HG03097 (cell line): ENCODE measurements at regions not wholly inside any gene's neighbourhood (a gene's known extent, or its start where the extent isn't known, plus 50 kb on each side); places are given as distances from the start of the nearest gene placed in this dataset.
A peak's percentile ranks its signal among the peaks of the same experiment; 100 is the strongest.
"Not testable (repeated sequence)": the region's sequence is repeated elsewhere in the genome, so short reads cannot be mapped to it uniquely, and the experiment has no call there.

ENCODE experiments used
- ATAC-seq: cut with Tn5 transposase; IDR thresholded peaks from one replicate; pipeline ENCODE4 v1.9.1; 2021; ENCODE audit not compliant: unreplicated experiment, low FRiP score

DNA sequence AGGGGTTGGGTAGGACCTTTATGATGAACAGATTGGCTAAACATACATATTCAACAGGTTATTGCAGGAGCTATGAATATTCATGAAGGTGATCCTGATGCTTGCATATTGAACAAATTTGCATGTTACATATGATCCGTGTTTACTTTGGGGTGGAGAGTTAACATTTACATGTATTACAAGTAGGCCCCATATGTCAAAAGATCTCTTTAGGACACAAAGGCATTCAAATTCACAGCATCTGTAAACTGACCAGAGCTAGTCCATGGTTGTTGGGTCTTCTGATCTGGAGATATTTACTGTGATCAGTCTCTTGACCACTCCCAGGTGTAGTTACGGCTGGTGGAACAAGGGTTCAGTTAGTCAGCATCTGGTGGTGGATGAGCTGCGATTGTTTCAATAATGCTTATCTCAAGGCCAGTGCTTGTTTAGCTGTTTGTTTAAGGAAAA lies 80.4 kb downstream of the PMAIP1 start:
- ATAC-seq = no peak

DNA sequence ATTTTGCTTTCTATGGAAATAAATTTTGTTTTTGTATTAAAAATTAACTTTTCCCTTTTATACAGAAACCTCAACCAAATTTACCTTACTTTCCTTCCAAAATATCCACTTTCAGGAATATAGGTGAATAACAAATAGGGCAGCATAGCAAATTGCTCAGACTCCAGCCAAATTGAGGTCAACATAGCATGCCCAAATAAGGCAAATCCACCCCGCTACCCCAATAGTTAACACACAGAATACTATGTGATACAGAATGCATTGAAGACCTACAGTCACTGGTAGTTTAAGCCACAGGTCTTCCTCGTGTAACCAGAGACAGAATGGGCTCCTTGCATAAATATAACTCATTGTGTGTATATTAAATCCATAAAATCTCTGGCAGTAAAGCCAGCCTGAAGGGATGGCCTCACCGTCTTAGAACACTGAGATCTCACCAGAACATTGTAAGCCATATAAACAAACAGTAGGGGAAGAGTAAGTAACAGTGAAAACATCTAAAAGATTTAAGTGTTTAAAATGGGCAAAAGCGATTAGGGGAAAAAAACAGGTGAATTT lies 72.2 kb downstream of the PMAIP1 start:
- ATAC-seq = no peak

DNA sequence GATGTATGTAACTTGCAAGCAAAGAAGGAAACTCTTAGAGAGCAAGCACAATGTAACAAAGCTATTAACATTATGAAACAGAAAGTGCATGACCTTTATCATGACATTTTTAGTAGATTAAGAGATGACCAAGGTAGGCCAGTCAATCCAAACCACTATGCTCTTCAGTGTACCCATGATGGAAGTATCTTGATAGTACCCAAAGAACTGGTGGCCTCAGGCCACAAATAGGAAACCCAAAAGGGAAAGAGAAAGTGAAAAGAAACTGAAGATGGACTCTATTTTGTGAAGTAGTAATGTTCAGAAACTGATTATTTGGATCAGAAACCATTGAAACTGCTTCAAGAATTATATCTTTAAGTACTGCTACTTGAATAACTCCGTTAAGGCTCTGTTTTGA lies 71.3 kb downstream of the PMAIP1 start:
- ATAC-seq = peak; percentile 80

DNA sequence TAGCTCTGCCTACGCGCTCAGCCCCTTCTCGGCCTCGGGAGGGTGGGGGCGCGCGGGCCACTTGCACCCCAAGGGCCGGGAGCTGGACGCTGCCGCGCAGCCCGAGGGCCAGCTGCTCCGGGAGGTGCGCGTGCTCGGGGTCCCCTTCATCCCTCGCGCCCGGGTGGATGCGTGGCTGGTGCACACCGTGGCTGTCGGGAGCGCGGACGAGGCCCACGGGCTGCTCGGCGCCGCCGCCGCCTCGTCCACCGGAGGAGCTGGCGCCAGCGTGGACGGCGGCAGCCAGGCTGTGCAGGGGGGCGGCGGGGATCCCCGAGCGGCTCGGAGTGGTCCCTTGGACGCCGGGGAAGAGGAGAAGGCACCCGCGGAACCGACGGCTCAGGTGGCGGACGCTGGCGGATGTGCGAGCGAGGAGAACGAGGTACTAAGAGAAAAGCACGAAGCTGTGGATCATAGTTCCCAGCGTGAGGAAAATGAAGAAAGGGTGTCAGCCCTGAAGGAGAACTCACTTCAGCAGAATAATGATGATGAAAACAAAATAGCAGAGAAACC lies 69.8 kb downstream of the PMAIP1 start:
- ATAC-seq = not testable (repeated sequence)

DNA sequence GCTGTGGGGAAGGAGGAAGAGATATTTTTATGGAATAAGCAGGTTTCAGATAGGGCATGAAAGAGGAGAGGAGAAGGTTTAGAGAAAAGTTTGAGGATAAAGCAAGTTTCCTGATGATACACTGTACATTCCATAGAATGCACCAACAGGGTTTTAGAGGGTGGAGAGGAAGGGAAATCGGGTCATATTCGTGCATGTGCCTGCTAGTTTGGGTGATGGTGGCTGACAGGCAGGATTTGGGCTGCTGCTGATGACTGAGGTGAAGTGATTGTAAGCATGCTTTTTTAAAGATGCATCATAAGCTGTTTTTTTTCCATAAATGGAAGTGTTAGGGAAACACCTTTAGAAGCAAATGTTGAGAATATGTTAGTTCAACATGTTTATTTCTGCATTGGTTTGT lies 68.8 kb downstream of the PMAIP1 start:
- ATAC-seq = no peak

DNA sequence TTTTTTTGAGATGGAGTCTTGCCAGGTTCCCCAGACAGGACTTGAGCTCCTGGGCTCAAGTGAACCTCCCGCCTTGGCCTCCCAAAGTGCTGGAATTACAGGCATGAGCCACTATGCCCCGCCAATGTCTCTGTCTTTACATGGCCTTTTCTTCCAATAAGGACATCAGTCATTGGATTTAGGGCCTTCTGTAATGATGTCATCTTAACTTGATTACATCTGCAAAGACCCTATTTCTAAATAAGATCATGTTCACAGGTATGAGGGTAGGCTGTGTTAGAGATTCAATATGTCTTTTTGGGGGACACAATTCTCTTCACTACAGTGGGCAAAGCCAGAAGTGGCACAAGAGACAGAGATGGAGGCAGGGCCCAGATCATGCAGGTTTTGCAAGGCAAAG lies 68.1 kb downstream of the PMAIP1 start:
- no peak for ATAC-seq

DNA sequence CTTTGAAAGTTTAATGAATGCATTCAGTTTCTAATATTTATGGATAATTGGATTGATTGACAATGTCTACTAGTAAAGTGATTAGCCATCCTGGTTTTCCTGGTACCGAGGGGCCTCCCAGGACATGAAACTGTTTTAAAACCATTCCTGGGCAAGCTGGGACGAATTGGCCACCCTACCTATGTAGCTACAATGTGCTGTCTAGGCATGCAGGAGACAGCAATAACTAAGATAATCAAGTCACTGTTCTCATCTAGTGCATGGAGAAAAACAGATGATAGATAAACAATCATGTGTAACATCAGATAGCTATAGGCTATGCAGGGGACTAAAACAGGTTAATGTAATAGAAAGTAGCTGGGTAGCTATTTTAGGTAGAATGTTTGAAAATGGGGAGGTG lies 67.1 kb downstream of the PMAIP1 start:
- no peak for ATAC-seq

DNA sequence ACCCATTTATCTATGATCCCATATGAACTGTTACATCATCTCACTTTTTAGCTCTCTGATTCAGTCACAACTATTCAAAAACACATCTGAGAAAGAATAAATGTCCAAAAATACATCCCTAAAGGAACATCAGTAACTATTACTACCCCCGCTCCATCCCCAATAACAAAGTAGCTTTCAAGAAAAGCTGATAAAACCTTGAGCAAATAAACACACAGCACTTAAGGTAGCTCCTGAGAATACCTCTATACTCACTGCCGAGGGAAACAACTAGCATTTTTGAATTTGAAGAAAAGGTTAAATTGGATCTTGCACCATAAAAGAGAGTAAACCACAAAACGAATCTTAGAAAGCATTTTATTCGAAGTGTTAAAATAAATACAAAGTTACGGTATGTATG lies 63.4 kb downstream of the PMAIP1 start:
- no peak for ATAC-seq

DNA sequence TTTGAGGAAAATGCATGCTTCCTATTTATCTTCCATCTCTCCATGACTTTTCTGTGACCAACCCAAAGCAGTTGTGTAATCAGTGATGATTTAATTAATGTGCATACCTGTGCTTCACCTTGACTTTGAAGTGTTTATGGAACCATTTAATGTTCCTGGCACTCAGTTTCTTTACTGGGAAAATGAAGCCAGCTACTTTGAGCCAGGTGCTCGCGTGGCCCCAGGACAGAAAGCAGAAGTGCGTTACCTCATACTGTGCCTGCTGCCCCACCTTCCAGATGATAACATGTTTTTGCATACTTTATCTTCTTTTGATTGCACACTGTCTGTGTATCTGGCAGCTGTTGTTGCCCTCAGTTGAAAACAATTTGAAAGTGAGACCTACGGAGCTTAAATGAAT lies 61.3 kb downstream of the PMAIP1 start:
- ATAC-seq = peak; percentile 73

DNA sequence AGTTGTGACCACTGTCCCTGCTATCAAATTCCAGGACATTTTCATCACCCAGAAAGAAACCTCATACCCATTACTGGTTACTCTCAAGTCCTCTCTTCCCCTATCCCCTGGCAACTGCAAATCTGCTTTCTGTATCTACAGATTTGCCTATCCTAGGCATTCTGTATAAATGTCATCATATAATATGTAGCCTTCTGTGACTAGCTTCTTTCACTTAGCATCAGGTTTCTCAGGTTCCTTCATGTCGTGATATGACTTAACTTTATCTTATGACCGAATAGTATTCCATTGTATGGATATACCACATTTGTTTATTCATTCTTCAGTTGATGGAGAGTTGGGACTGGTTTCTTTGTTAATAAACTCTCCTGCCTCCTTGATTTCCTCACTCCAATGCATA lies 60.5 kb downstream of the PMAIP1 start:
- ATAC-seq = no peak

DNA sequence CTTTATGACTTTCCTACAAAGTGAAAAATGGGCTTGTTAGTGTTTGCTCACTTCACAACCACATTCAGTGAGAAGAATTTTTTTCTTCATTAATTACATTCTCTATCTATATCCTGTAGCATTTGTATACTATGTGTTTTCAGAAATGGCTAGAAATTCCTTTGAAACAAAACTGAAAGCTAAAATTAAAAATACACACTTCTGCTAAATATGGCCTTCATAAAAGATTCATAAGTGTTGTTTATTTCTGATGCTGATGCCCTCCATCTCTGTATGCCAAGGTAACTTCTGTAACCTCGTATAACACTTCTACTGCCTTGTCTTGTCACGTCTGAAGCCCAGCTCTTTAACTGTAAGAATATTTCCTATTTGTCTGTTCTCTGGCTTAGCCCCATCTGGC lies 59.8 kb downstream of the PMAIP1 start:
- ATAC-seq = no peak

DNA sequence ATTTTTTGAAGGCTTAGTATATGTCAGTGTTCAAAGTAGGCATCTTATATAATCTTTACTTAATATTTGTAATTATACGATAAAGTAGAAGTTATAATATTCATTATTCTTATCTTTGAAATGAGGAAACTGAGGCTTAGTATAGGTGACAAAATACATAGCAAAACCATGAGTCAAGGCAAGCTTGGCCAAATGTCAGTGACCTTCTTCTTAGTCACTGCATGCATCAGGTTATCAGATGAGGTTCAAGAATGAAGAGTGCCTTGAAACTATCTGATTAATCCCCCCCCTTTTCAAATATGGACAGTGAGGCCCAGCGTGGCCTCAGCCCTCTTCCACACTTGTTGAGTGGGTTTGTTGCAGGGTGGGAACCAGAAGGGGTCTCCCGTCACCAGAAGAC lies 59.3 kb downstream of the PMAIP1 start:
- ATAC-seq = no peak

DNA sequence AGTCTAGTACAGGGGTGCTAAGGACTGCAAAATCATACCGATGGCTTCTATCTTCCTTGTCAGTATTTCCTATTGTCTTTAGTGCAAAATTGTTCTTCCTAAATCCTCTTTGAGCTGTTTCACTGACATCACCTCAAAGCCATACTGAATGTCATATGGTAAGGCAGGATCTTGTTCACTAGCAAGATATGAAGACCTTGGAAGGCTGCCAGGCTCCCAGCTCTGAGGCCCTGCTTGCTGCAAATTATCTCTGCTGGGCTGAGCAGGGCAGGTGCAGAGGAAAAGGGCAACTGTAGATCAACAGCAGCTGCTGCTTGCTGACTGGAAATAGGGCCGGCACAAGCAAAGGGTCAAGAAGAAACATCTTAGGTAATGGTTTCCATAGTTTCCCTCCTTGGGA lies 58.2 kb downstream of the PMAIP1 start:
- ATAC-seq = no peak

DNA sequence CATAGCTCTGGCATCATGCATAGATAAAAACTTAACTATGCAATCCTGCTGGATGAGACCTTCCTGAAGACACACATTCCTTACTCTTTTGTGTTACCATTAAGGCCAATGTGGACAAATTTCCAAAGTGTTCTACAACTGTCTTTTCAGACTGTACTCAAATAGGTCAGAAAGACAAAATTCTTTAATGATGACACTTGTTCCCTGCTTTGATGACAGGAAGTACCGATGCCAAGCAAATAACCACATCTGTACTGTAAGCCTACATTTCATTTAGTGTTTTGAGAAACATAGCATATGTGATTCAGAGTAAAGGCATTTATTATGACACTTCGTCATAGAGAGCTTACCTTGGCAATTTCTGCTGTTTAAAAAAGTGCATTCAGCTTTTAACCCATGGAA lies 55.0 kb downstream of the PMAIP1 start:
- no peak for ATAC-seq

DNA sequence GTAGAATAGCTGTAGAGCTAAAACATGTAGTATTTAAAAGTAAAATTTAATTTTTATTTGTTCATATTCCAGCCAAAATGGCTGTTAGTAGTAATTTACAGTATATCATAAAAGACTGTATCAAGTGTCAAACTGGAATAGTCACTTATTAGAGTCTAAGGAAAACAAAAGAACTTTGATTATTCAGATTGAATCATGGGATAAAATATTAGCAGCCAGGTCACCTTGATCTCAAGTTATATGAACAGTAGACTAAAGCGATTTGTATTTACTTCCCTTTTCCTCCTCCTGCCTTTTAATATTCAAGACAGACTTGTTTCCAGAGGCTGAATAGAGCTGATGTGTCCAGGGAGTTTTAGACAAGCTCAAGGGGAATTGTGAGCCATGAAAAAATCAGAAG lies 54.4 kb downstream of the PMAIP1 start:
- no peak for ATAC-seq
